NB4 (cell line): ENCODE measurements at regions not wholly inside any gene's neighbourhood (a gene's known extent, or its start where the extent isn't known, plus 50 kb on each side); places are given as distances from the start of the nearest gene placed in this dataset.

ENCODE experiments used
- MYC ChIP-seq: IDR thresholded peaks from 2 replicates; pipeline ENCODE4 v1.6.1; 2011; ENCODE audit warnings: low read depth, low read length
- TF ChIP-seq, protein P1 (sequence below): IDR thresholded peaks from one replicate; pipeline ENCODE4 v1.5.1; 2012; ENCODE audit warnings: low read depth, low read length

DNA sequence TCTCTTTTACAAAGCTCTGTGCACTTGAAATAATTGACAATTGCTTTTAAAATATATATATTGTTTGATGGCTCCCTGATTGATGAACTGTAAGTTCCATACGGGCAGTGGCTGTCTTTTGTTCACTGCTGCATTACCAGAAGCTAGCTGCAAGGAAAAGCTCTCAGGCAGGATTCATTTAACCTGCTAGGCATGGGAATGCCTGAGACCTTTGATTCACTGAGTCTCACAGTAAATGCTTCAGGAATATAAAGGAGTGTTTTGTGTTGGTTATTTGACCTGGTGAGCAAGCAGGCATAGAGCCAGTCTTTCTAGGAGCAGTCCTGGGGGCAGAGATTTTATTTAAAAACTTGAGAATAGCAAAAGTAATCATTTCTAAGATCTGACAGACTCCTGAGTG, 193.2 kb upstream of the ITGA4 start:
- TF ChIP-seq MYC: no peak
- TF ChIP-seq, protein P1, sequence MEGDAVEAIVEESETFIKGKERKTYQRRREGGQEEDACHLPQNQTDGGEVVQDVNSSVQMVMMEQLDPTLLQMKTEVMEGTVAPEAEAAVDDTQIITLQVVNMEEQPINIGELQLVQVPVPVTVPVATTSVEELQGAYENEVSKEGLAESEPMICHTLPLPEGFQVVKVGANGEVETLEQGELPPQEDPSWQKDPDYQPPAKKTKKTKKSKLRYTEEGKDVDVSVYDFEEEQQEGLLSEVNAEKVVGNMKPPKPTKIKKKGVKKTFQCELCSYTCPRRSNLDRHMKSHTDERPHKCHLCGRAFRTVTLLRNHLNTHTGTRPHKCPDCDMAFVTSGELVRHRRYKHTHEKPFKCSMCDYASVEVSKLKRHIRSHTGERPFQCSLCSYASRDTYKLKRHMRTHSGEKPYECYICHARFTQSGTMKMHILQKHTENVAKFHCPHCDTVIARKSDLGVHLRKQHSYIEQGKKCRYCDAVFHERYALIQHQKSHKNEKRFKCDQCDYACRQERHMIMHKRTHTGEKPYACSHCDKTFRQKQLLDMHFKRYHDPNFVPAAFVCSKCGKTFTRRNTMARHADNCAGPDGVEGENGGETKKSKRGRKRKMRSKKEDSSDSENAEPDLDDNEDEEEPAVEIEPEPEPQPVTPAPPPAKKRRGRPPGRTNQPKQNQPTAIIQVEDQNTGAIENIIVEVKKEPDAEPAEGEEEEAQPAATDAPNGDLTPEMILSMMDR: no peak
